Spleen (tissue), 7 donors: ENCODE measurements at regions not wholly inside any gene's neighbourhood (a gene's known extent, or its start where the extent isn't known, plus 50 kb on each side); places are given as distances from the start of the nearest gene placed in this dataset.

ENCODE experiments used
- POLR2A ChIP-seq, 3 donors: fragments of 450-650 bp; IDR thresholded peaks; one replicate each; pipeline ENCODE4 v1.5.1; 2017; ENCODE audit warnings: antibody characterized with exemption in 3 of 3, mild to moderate bottlenecking in 1 of 3
- POLR2AphosphoS5 ChIP-seq, 3 donors: sonication (generic); formaldehyde crosslinking; IDR thresholded peaks; one replicate each; pipeline ENCODE4 v1.5.1; 2017; ENCODE audit warnings: antibody characterized with exemption in 3 of 3
- TF ChIP-seq, protein P1 (sequence below), 11 experiments: fragments of 200-600 bp in 7 of 11; fragments of 450-650 bp in 4 of 11; sonication (generic) in 4 of 11; IDR thresholded peaks in 8 of 11; conservative IDR thresholded peaks in 3 of 11; 1 replicate in 7 of 11; 2 replicates in 4 of 11; pipeline versions ENCODE4 v1.4.0 to v1.8.0; 2016 to 2021; ENCODE audit warnings: antibody characterized with exemption in 11 of 11, inconsistent platforms in 4 of 11, mild to moderate bottlenecking in 1 of 11
- donor health status: DM: no; HTN: no; CAD: no; lungs with moderate emphysema.
- donor health status: DM: no; HTN: no; CAD: no.
- donor health status: DM: no; HTN: no; CAD: no.

GRCh38 chrX:96361844-96362243, 322.8 kb upstream of the DIAPH2 start:
- TF ChIP-seq, protein P1, sequence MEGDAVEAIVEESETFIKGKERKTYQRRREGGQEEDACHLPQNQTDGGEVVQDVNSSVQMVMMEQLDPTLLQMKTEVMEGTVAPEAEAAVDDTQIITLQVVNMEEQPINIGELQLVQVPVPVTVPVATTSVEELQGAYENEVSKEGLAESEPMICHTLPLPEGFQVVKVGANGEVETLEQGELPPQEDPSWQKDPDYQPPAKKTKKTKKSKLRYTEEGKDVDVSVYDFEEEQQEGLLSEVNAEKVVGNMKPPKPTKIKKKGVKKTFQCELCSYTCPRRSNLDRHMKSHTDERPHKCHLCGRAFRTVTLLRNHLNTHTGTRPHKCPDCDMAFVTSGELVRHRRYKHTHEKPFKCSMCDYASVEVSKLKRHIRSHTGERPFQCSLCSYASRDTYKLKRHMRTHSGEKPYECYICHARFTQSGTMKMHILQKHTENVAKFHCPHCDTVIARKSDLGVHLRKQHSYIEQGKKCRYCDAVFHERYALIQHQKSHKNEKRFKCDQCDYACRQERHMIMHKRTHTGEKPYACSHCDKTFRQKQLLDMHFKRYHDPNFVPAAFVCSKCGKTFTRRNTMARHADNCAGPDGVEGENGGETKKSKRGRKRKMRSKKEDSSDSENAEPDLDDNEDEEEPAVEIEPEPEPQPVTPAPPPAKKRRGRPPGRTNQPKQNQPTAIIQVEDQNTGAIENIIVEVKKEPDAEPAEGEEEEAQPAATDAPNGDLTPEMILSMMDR (IDR thresholded peaks at IDR 0.05 in 8 of 11, conservative IDR thresholded peaks at IDR 0.05 in 3 of 11), result no peak
- TF ChIP-seq POLR2AphosphoS5 (IDR thresholded peaks at IDR 0.05) (no peak), POLR2A (IDR thresholded peaks at IDR 0.05) (no peak)
